Breast epithelium (tissue), 3 donors: ENCODE measurements at regions not wholly inside any gene's neighbourhood (a gene's known extent, or its start where the extent isn't known, plus 50 kb on each side); places are given as distances from the start of the nearest gene placed in this dataset.

Source experiments
- CTCF ChIP-seq, 3 donors: fragments of 450-650 bp; IDR thresholded peaks; one replicate each; pipeline ENCODE4 v1.5.1; 2016 to 2017; ENCODE audit warnings: antibody characterized with exemption in 3 of 3, mild to moderate bottlenecking in 3 of 3, moderate library complexity in 3 of 3
- POLR2A ChIP-seq: fragments of 450-650 bp; IDR thresholded peaks from one replicate; pipeline ENCODE4 v1.6.1; 2016; ENCODE audit warnings: antibody characterized with exemption, mild to moderate bottlenecking, moderate library complexity
- POLR2AphosphoS5 ChIP-seq, 3 donors: sonication (generic); formaldehyde crosslinking; IDR thresholded peaks; one replicate each; pipeline ENCODE4 v1.6.1; 2017; ENCODE audit warnings: antibody characterized with exemption in 3 of 3

GRCh38 chr2:239468491-239469105 lies 67.8 kb upstream of the HDAC4 start:
- TF ChIP-seq CTCF (IDR thresholded peaks at IDR 0.05) = no peak
- TF ChIP-seq POLR2AphosphoS5 (IDR thresholded peaks at IDR 0.05) = no peak
- no peak for TF ChIP-seq POLR2A
